ENCODE measurements at regions not wholly inside any gene's neighbourhood (a gene's known extent, or its start where the extent isn't known, plus 50 kb on each side); places are given as distances from the start of the nearest gene placed in this dataset.

- POLR2A ChIA-PET, result no interaction called here
- no peak overlapping the region for H3K4me3 Mint-ChIP-seq
Measured at GRCh38 chr6:51562198-51562597, 525.2 kb downstream of the PKHD1 start.

More at GRCh38 chr6:51562198-51562597, 525.2 kb downstream of the PKHD1 start:
- TF ChIP-seq, protein P1, sequence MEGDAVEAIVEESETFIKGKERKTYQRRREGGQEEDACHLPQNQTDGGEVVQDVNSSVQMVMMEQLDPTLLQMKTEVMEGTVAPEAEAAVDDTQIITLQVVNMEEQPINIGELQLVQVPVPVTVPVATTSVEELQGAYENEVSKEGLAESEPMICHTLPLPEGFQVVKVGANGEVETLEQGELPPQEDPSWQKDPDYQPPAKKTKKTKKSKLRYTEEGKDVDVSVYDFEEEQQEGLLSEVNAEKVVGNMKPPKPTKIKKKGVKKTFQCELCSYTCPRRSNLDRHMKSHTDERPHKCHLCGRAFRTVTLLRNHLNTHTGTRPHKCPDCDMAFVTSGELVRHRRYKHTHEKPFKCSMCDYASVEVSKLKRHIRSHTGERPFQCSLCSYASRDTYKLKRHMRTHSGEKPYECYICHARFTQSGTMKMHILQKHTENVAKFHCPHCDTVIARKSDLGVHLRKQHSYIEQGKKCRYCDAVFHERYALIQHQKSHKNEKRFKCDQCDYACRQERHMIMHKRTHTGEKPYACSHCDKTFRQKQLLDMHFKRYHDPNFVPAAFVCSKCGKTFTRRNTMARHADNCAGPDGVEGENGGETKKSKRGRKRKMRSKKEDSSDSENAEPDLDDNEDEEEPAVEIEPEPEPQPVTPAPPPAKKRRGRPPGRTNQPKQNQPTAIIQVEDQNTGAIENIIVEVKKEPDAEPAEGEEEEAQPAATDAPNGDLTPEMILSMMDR (IDR thresholded peaks at IDR 0.05), result no peak
- intact Hi-C loops (cut with micrococcal nuclease), result no loop called here
- H3K27me3 Mint-ChIP-seq, result no peaks in the 10 kb centered on the region
- no peak for ATAC-seq (ENCODE audit: low read depth)
- DNase-seq, result no peak
- H3K9me3 Mint-ChIP-seq, result no peaks in the 10 kb centered on the region
- no peaks in the 10 kb centered on the region for H3K4me1 Mint-ChIP-seq
- H3K27ac Mint-ChIP-seq, result no peak overlapping the region
- no peaks in the 10 kb centered on the region for H3K36me3 Mint-ChIP-seq (ENCODE audit: low read depth)
- CTCF ChIA-PET, result no interaction called here
